ENCODE measurements at regions not wholly inside any gene's neighbourhood (a gene's known extent, or its start where the extent isn't known, plus 50 kb on each side); places are given as distances from the start of the nearest gene placed in this dataset.

- intact Hi-C loops (cut with DNase I) = no loop called here
- H3K4me1 ChIP-seq = peaks cover 0 to 10% (median 0%) of the 10 kb centered on the region in 3 donors
- no peaks in the 10 kb centered on the region for H3K36me3 ChIP-seq
- no peaks in the 10 kb centered on the region for H3K27me3 ChIP-seq
- no peak overlapping the region for H3K4me3 ChIP-seq
- no peak for DNase-seq
- TF ChIP-seq CTCF (IDR thresholded peaks at IDR 0.05) = no peak
- TF ChIP-seq POLR2A (IDR thresholded peaks at IDR 0.05) = no peak
- no peak overlapping the region for H3K27ac ChIP-seq
- H3K9me3 ChIP-seq = no peaks in the 10 kb centered on the region
- WGBS, 2 donors = 39 to 54% methylated on average over 5 of the region's 5 CpGs
Measured at GRCh38 chr3:118262800-118263402, 771.7 kb downstream of the IGSF11 start.

- Histone ChIP-seq H3K27me3 (no peaks in the 10 kb centered on the region), H3K27ac (no peak overlapping the region), H3K36me3 (no peaks in the 10 kb centered on the region), H3K9me3 (no peaks in the 10 kb centered on the region), H3K4me1 (peaks cover 0 to 8% (median 0%) of the 10 kb centered on the region in 3 donors), H3K4me3 (no peak overlapping the region)
- WGBS, 2 donors = 25 to 30% methylated on average over 3 of the region's 3 CpGs
- intact Hi-C loops (cut with DNase I) = no loop called here
- no peak for DNase-seq
- TF ChIP-seq CTCF (IDR thresholded peaks at IDR 0.05) (no peak), POLR2A (IDR thresholded peaks at IDR 0.05) (no peak)
Measured at GRCh38 chr3:118267588-118267987, 767.1 kb downstream of the IGSF11 start.

- no peak overlapping the region for H3K4me3 ChIP-seq
- no peak overlapping the region for H3K27ac ChIP-seq
- no peak for TF ChIP-seq POLR2A (IDR thresholded peaks at IDR 0.05)
- TF ChIP-seq CTCF (IDR thresholded peaks at IDR 0.05) = no peak
- DNase-seq = no peak
- no peaks in the 10 kb centered on the region for H3K27me3 ChIP-seq
- intact Hi-C loops (cut with DNase I) = no loop called here
- H3K36me3 ChIP-seq = no peaks in the 10 kb centered on the region
- 96% methylated on average over 6 to 11 of the region's 38 CpGs for WGBS, 2 donors
- no peaks in the 10 kb centered on the region for H3K4me1 ChIP-seq
- H3K9me3 ChIP-seq = no peaks in the 10 kb centered on the region
Measured at GRCh38 chr3:118269537-118270125, 765.0 kb downstream of the IGSF11 start.

GRCh38 chr3:118272991-118273390, 761.7 kb downstream of the IGSF11 start:
- WGBS, 2 donors = 63 to 80% methylated on average over 2 of the region's 2 CpGs
- TF ChIP-seq CTCF (IDR thresholded peaks at IDR 0.05) (no peak), POLR2A (IDR thresholded peaks at IDR 0.05) (no peak)
- H3K36me3 ChIP-seq = no peaks in the 10 kb centered on the region
- H3K27me3 ChIP-seq = no peaks in the 10 kb centered on the region
- H3K4me3 ChIP-seq = no peak overlapping the region
- H3K27ac ChIP-seq = no peak overlapping the region
- no peak for DNase-seq
- H3K4me1 ChIP-seq = no peaks in the 10 kb centered on the region
- intact Hi-C loops (cut with DNase I) = no loop called here
- H3K9me3 ChIP-seq = no peaks in the 10 kb centered on the region

- Histone ChIP-seq H3K27me3 (no peaks in the 10 kb centered on the region), H3K4me3 (no peak overlapping the region), H3K9me3 (no peaks in the 10 kb centered on the region), H3K4me1 (no peaks in the 10 kb centered on the region), H3K27ac (no peak overlapping the region), H3K36me3 (no peaks in the 10 kb centered on the region)
- TF ChIP-seq POLR2A (IDR thresholded peaks at IDR 0.05) (no peak), CTCF (IDR thresholded peaks at IDR 0.05) (no peak)
- no peak for DNase-seq
- intact Hi-C loops (cut with DNase I) = no loop called here
- WGBS, 2 donors = 79 to 82% methylated on average over 1 of the region's 1 CpG
Measured at GRCh38 chr3:118277814-118278213, 756.8 kb downstream of the IGSF11 start.
